NCI-H2107 treated with DMSO at 0.1 percent for 48 hours (cell line): ENCODE measurements at regions not wholly inside any gene's neighbourhood (a gene's known extent, or its start where the extent isn't known, plus 50 kb on each side); places are given as distances from the start of the nearest gene placed in this dataset.

Experiments
- DNase-seq: peaks from one replicate; lab custom pipeline; 2025; ENCODE audit not compliant: unreplicated experiment; lab: John Stamatoyannopoulos, UW

DNA sequence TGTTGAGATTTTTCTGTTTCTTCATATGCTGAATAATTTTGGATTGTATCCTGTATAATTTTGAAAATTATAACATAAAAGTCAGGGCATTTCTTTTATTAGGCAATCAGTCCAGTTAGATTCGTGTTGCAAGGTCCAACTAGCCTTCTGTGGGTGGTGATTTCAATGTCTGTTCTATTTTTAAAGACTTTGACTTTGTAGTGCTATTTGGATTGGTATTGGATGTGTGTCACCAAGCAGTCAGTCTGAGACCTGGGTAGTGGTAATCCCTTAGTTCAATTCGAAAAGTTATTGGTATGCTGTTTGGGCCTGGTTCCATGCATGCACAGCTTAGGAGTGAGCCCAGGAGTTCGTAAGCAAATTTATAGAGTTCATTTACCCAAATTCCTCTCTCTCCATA lies 82.2 kb downstream of the EPDR1 start:
- no peak for DNase-seq

GRCh38 chr7:38006559-38006958 lies 86.1 kb downstream of the EPDR1 start:
- DNase-seq, result no peak

DNA sequence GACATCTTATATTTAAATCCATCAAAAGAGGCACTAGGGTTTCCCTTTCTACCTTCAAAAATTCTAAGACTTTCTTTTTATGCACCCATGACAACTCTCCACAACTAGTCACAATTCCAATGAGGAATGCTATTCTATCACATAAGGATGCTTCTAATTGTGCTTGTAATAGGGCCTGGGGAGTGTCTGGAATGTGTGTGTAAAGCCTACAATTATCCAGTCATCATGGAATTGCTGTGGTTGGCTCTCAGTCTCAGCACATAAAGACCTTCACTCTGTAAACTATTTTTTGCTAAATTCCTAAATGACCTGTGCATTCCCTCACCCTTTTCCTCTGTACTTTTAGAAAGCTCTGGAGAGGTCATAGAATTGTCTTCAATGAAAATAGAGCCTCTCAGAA lies 86.7 kb downstream of the EPDR1 start:
- DNase-seq, result no peak

- DNase-seq, result no peak
Measured at GRCh38 chr7:38013246-38013645, 92.8 kb downstream of the EPDR1 start.

DNA sequence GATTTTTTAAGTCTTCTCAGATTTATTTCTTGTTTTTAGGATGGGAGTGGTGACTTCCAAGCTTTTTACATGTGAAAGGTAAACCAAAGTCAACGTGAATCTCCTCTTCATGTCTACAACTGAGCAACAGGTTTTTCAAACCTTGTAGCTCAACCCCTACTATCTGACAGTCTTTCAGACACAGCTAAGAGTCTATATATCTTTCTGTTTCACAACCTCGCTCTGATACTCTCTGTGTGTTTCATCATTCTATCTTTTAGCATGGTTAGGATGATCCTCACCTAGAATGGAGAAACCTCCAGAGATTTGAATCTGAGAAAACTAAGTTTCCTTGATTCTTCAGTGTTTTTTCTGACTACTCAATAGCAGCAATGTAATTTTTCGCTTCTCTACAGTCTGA lies 96.1 kb downstream of the EPDR1 start:
- no peak for DNase-seq

GRCh38 chr7:38017320-38017719 lies 96.9 kb downstream of the EPDR1 start:
- DNase-seq, result no peak

DNA sequence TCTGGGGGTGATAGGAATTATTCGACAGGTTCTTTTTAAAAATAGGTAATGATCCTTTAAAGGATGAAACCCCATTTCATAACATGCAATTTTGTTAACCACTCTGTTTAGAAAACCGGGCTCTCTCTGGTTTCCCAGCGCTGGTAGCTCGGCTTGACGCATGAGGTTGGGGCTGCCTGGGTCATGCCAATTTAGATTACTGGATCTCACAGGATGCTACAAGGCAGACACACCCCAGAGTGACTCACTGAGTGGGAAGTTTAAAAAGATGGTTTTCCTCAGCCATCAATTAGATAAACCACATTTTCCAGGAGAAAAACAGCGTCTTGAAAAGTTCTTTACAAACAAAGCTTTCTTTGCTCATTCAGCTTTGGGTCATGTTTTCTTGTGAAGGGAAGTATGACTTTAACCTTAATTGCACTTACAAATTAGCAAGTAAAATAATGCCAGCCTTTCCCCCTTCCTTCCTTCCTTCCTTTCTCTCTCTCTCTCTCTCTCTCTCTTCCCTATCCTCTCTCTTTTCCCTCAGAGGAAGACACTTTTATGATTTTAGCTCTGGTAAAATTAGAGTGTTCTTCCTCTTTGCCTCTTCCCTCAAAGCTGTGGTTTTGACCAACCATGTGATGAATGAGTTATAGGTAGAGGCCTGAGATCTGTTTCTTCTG lies 99.8 kb downstream of the EPDR1 start:
- no peak for DNase-seq

- no peak for DNase-seq
Measured at GRCh38 chr7:38021892-38022291, 101.5 kb downstream of the EPDR1 start.

DNA sequence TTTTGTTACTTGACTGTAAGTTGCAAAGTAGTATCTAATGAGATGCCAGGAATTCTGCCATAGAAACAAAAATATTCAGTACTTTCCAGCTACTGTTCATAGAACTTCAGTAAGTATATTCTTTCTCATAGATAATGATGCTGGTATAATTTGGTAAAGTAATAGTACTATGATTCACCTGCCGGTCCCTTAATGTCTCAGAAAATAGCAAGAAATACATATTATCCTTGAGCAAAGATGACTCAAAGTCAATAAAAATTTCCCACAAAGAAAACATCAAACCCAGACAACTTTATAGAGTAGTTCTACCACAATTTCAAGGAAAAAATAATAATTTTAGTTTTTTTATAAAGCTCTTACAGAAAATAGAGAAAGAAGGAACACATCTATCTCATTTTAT lies 105.4 kb downstream of the EPDR1 start:
- no peak for DNase-seq

- DNase-seq, result no peak
Measured at GRCh38 chr7:38027884-38028455, 107.5 kb downstream of the EPDR1 start.

DNA sequence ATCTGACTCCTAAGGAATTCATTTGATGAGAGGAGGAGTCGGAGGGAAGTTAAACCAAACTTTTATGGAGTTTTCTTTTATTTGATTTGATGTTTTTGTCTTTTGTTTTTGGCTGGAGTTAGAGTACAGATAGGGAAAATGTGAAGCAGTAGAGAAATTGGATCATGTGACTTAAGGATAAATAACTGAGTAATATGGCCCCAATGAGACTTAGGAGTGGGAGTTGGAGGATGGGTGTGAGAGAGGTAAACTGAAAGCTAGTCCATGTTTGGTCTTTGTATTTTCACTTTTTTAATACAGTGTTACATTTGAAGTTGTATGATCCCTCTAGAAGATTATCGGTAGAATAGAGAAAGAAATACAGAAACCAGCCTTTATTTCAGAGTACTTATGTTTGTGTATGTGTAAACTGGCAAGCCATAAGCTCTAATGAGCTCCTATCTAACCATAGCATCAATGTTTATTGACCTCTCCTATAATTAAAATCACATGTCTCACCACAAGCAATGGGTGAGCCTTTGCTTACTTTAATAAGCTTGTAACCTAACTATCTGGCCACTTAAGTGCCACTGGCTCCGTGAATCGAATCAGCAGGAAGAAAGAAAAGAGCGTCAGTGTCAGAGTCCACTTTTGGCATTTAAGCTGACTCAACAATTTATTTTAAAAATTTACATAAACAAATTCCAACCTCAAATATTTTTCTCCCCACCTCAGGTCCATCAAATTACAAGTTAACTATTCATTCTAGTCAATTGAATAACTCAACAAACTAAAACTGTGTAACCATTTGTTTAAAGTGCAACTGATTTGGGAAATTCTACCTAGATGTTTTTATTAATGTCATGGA lies 113.8 kb downstream of the EPDR1 start:
- no peak for DNase-seq

DNA sequence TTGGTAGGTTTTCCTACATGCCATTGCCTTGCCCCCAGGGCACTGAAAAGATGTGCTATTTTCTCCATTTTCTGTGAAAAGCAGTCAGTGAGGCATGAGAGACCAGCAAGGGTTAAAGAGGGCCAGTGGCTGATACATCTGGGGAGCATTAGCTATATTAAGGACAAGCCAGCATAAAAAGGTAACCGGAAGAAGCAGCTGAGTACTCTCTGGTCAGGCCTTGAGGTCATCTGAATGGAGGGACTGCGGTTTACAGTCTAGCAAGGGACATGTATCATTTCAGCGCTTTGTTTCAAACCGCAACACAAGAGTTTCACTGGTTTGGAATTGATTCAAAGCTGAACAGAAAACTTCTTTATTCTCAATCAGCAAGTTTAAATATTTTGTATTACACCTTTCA lies 120.4 kb downstream of the EPDR1 start:
- no peak for DNase-seq

DNA sequence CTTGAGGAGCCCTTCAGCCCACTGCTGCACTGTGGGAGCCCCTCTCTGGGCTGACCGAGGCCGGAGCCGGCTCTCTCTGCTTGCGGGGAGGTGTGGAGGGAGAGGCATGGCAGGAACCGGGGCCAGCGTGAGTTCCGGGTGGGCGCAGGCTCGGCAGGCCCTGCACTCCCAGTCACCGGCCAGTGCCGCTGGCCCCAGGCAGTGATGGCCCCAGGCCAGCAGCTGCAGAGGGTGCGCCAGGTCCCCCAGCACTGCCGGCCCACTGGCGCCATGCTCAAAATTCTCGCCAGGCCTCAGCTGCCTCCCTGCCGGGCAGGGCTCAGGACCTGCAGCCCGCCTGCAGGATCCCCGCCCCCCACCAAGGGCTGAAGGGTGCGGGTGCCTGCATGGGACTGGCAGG lies 128.4 kb upstream of the STARD3NL start:
- no peak for DNase-seq

DNA sequence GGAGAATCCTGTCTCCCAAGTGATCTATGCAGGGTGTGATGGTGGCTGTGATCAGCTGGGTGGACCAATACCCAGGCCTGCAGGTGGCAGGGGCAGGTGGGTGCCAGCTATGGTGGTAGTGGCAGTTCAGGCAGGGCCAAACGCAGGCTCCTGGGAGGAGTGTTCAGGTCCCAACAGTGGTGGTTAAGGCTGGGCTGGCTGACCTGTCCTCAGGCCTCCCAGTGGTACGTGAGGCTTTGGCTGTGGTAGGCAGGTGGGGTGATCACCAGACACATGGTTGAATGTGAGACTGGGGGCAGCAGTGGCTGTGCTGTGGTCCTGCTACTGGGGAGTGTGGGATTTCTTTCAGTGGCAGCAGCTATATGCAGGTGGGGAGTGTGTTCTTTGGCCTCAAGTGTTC lies 126.7 kb upstream of the STARD3NL start:
- DNase-seq, result no peak

DNA sequence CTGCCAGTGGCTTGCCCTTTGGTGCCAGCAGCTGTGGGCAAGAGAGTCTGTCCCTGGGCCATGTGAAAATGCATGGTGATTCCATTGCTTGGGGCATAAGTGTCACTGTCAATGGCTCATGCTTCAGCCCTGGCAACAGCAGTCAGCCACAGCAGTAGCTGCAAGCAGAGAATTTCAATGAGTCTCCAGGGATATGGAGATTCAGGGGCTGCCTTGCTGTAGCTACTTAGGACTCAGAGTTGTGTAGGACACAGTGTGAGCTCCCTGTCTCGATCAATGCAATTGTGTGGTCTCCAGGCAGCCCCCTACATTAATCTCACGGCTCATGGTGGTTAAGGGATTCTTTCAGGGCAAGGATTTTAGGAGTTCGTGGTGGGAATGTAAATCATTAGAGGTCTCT lies 126.3 kb upstream of the STARD3NL start:
- no peak for DNase-seq

DNA sequence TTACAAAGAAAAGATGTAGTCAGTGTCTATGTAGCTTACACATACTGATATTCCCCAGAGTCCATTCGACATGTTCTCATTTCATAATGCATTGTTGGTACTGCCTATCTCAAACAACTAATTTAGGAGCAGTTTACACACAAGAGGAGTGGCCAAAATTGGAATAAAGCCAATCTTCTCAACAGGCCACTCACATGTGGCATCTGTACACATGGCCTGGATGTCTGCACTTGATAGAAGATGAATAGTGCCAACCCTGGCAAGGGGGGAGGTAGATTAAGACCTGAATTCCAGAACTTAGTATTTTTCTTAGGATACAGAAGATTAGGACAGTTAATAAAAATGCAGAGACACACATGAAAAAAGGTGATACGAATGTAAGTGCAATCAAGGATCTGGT lies 125.3 kb upstream of the STARD3NL start:
- DNase-seq, result no peak

- no peak for DNase-seq
Measured at GRCh38 chr7:38054199-38054598, 123.8 kb upstream of the STARD3NL start.

- no peak for DNase-seq
Measured at GRCh38 chr7:38057829-38058228, 120.2 kb upstream of the STARD3NL start.

DNA sequence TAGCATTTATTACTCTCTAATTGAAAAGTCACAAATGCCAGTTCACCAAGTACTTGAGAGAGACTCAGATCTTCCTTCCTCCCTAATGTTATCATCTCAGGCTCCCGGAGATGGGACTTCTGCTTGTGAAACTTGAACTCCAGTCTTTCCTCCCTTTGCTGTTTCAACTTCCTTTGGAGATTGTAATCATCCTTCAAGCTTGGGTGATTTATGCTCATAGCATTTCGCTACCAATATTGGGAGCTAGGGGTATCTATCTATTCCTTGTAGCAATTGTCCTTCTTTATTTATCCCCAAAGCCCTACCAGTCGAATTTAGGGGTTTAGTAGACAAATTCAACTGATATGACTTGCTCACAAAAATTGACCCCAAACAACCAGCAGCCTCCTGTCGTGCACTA lies 117.9 kb upstream of the STARD3NL start:
- no peak for DNase-seq

- DNase-seq, result no peak
Measured at GRCh38 chr7:38060637-38061036, 117.4 kb upstream of the STARD3NL start.

GRCh38 chr7:38066391-38066790 lies 111.7 kb upstream of the STARD3NL start:
- DNase-seq, result no peak

- no peak for DNase-seq
Measured at GRCh38 chr7:38068461-38068860, 109.6 kb upstream of the STARD3NL start.
